ENCODE measurements at regions not wholly inside any gene's neighbourhood (a gene's known extent, or its start where the extent isn't known, plus 50 kb on each side); places are given as distances from the start of the nearest gene placed in this dataset.

GRCh38 chr15:81492969-81493645, 119.1 kb upstream of the TMC3 start:
- no peak for TF ChIP-seq JUN (IDR thresholded peaks at IDR 0.05)
- no peak for TF ChIP-seq USF2 (IDR thresholded peaks at IDR 0.05)
- TF ChIP-seq ELK1 (IDR thresholded peaks at IDR 0.05; ENCODE audit: low read depth, low read length): no peak
- TF ChIP-seq HOXA7 (CRISPR knock-in tag; IDR thresholded peaks at IDR 0.05): no peak
- no peak for TF ChIP-seq ZFP36 (IDR thresholded peaks at IDR 0.05; ENCODE audit: borderline replicate concordance, partially characterized antibody)
- TF ChIP-seq NPAS2 (CRISPR knock-in tag; IDR thresholded peaks at IDR 0.05; ENCODE audit: borderline replicate concordance): no peak
- no peak for TF ChIP-seq CHD2 (IDR thresholded peaks at IDR 0.05; ENCODE audit: low read length, partially characterized antibody)
- TF ChIP-seq POLR2AphosphoS2 (conservative IDR thresholded peaks at IDR 0.05; ENCODE audit: low read length): no peak
- no peak for TF ChIP-seq KDM5A (IDR thresholded peaks at IDR 0.05)
- TF ChIP-seq EHMT2 (IDR thresholded peaks at IDR 0.05; ENCODE audit: low read depth): no peak
- TF ChIP-seq FOSL2 (IDR thresholded peaks at IDR 0.05): no peak
- no peak for TF ChIP-seq FOSL2 (CRISPR knock-in tag; IDR thresholded peaks at IDR 0.05)
- TF ChIP-seq FOXS1 (CRISPR knock-in tag; IDR thresholded peaks at IDR 0.05): no peak
- TF ChIP-seq CBX2 (IDR thresholded peaks at IDR 0.05; ENCODE audit: borderline replicate concordance, low read depth): no peak
- no peak for TF ChIP-seq HDAC2 (IDR thresholded peaks at IDR 0.05)
- TF ChIP-seq ESRRA (IDR thresholded peaks at IDR 0.05; ENCODE audit: borderline replicate concordance, low read length): no peak
- TF ChIP-seq KDM1A (IDR thresholded peaks at IDR 0.05; ENCODE audit: low read depth): no peak
- no peak for TF ChIP-seq PBX3 (IDR thresholded peaks at IDR 0.05)
- TF ChIP-seq, protein P1, sequence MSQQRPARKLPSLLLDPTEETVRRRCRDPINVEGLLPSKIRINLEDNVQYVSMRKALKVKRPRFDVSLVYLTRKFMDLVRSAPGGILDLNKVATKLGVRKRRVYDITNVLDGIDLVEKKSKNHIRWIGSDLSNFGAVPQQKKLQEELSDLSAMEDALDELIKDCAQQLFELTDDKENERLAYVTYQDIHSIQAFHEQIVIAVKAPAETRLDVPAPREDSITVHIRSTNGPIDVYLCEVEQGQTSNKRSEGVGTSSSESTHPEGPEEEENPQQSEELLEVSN (IDR thresholded peaks at IDR 0.05; ENCODE audit: borderline replicate concordance, low read depth): no peak
- no peak for TF ChIP-seq TFCP2L1 (CRISPR knock-in tag; IDR thresholded peaks at IDR 0.05)
- Histone ChIP-seq H3K4me3 (no peak overlapping the region), H3K4me2 (no peak overlapping the region), H3K9me3 (no peaks in the 10 kb centered on the region), H3K27ac (no peak overlapping the region), H3K4me1 (no peaks in the 10 kb centered on the region)
- WGBS (ENCODE audit: missing lambda C conversion rate): 22% methylated on average over 6 of the region's 6 CpGs
- ChIA-PET POLR2A (no interaction called here), CTCF (interaction anchor here (1.3 to 4.0 kb wide), 3 partner anchors 9 to 30 kb away, joined by 3 to 22 read pairs (median 4); no protein-coding TSS in a partner anchor)
- no peak for FAIRE-seq
- DNase-seq (ENCODE audit: low read depth in 1 of 2, low spot score in 1 of 2): no peak
- ATAC-seq: no peak

DNA sequence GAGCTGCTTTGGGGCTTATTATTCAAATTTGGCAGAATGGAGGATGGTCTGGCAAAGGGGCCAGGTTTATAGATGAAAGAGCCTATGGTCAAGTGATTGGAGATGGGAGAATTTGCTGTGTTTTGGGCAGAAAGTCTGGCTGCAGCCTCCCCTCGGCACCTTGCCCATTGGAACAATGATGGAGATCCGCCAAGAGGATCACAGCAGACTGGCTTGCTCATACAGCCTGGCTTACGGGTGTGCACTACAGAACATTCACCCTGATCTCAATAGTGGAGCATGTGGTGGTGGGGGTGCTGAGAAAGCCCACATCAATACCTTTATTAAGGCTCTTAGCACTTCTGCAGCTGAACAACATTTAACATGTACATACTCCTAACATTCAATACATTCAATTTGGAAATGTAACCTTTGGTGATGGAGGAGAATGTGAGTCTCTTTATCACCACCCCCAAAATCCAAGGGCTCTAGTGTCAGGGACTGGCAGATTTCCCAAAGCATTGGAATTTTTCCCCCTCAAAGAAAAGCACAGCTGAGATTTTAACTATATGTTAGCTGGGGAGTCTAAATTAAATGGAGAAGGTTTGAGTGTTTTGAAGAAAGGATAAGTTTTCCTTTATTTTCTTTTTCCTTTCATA, 118.4 kb upstream of the TMC3 start:
- TF ChIP-seq ZFP36 (IDR thresholded peaks at IDR 0.05; ENCODE audit: borderline replicate concordance, partially characterized antibody): no peak
- no peak for TF ChIP-seq ESRRA (IDR thresholded peaks at IDR 0.05; ENCODE audit: borderline replicate concordance, low read length)
- no peak for TF ChIP-seq MYC (IDR thresholded peaks at IDR 0.05; ENCODE audit: borderline replicate concordance, low read length)
- TF ChIP-seq MAFK (IDR thresholded peaks at IDR 0.05; ENCODE audit: partially characterized antibody): no peak
- no peak for TF ChIP-seq HDAC2 (IDR thresholded peaks at IDR 0.05)
- no peak for TF ChIP-seq CBX2 (IDR thresholded peaks at IDR 0.05; ENCODE audit: borderline replicate concordance, low read depth)
- no peak for TF ChIP-seq FOSB (CRISPR knock-in tag; IDR thresholded peaks at IDR 0.05)
- no peak for TF ChIP-seq TFCP2L1 (CRISPR knock-in tag; IDR thresholded peaks at IDR 0.05)
- no peak for TF ChIP-seq ELK1 (IDR thresholded peaks at IDR 0.05; ENCODE audit: low read depth, low read length)
- no peak for TF ChIP-seq JUNB (IDR thresholded peaks at IDR 0.05)
- TF ChIP-seq HEYL (CRISPR knock-in tag; IDR thresholded peaks at IDR 0.05): no peak
- H3K27ac ChIP-seq: no peak overlapping the region
- no peak overlapping the region for H3K4me3 ChIP-seq
- POLR2A ChIA-PET: no interaction called here
- no peak overlapping the region for H3K4me2 ChIP-seq
- ATAC-seq: peak in 1 of 2 experiments; percentile 24; a peak in 1 of 6 replicates
- H3K9me3 ChIP-seq: no peaks in the 10 kb centered on the region
- FAIRE-seq: no peak
- CTCF ChIA-PET: interaction anchor here (1.4 to 4.0 kb wide), 2 partner anchors 9 to 11 kb away, joined by 3 to 22 read pairs; no protein-coding TSS in a partner anchor
- DNase-seq (ENCODE audit: low read depth in 1 of 2, low spot score in 1 of 2): no peak
- WGBS (ENCODE audit: missing lambda C conversion rate): 11% methylated on average over 3 of the region's 3 CpGs
- H3K4me1 ChIP-seq: no peaks in the 10 kb centered on the region

Data from A549 (cell line).